ENCODE measurements at regions not wholly inside any gene's neighbourhood (a gene's known extent, or its start where the extent isn't known, plus 50 kb on each side); places are given as distances from the start of the nearest gene placed in this dataset.

DNA sequence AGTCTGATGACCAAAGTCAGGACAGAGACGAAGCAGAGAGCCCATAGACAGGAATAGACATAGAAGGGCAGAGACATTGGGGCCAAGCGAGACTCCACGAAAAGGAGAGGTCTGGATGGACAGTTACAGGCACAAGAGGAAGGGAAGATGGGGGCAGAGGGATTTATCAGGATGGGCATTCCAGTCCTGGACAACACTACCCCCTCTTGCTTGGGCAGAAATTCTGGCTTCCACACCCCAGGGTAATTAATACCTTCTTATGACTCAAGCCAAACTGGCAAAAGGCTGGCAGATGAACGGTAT, 82.2 kb upstream of the MAFB start:
- Histone ChIP-seq H3K27me3 (ENCODE audit: control insufficient read depth, insufficient read depth, low read length) (no peaks in the 10 kb centered on the region), H3K27ac (ENCODE audit: low read length) (no peak overlapping the region), H3K4me1 (ENCODE audit: control insufficient read depth, insufficient read depth, low read length) (no peaks in the 10 kb centered on the region), H3K36me3 (ENCODE audit: control insufficient read depth, insufficient read depth, low read length) (no peaks in the 10 kb centered on the region), H3K9me3 (ENCODE audit: control insufficient read depth, insufficient read depth, low read depth, low read length) (no peaks in the 10 kb centered on the region), H3K4me3 (ENCODE audit: low read depth in 2 of 2, low read length in 2 of 2) (no peak overlapping the region)
- ChIA-PET POLR2A (no interaction called here), CTCF (no interaction called here)
- intact Hi-C loops (cut with micrococcal nuclease; ENCODE audit: unreplicated experiment), result no loop called here
- TF ChIP-seq POLR2AphosphoS5 (IDR thresholded peaks at IDR 0.05; ENCODE audit: low read depth, low read length) (no peak), SIN3A (IDR thresholded peaks at IDR 0.05; ENCODE audit: borderline replicate concordance, insufficient read depth, low read depth, low read length) (no peak), TCF7L2 (IDR thresholded peaks at IDR 0.05; ENCODE audit: low read depth, low read length) (no peak), REST (IDR thresholded peaks at IDR 0.05; ENCODE audit: insufficient read depth in 1 of 2, low read depth in 2 of 2, low read length in 1 of 2) (no peak)
- TF ChIP-seq, protein P1, sequence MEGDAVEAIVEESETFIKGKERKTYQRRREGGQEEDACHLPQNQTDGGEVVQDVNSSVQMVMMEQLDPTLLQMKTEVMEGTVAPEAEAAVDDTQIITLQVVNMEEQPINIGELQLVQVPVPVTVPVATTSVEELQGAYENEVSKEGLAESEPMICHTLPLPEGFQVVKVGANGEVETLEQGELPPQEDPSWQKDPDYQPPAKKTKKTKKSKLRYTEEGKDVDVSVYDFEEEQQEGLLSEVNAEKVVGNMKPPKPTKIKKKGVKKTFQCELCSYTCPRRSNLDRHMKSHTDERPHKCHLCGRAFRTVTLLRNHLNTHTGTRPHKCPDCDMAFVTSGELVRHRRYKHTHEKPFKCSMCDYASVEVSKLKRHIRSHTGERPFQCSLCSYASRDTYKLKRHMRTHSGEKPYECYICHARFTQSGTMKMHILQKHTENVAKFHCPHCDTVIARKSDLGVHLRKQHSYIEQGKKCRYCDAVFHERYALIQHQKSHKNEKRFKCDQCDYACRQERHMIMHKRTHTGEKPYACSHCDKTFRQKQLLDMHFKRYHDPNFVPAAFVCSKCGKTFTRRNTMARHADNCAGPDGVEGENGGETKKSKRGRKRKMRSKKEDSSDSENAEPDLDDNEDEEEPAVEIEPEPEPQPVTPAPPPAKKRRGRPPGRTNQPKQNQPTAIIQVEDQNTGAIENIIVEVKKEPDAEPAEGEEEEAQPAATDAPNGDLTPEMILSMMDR (IDR thresholded peaks at IDR 0.05), result no peak
- in situ Hi-C loops (cut with HindIII; ENCODE audit: low pct_unique_long_range_greater_than_20kb, low sequenced_read_pairs), result no loop called here
- ATAC-seq (no peak), DNase-seq (ENCODE audit: low read depth, low spot score) (no peak)
- BruUV-seq (replicated peaks), result no TSS peak

GRCh38 chr20:40771848-40772511, 82.9 kb upstream of the MAFB start:
- CTCF ChIA-PET, result no interaction called here
- POLR2A ChIA-PET, result no interaction called here
- ATAC-seq, result no peak

More at GRCh38 chr20:40771848-40772511, 82.9 kb upstream of the MAFB start:
- H3K27me3 ChIP-seq (ENCODE audit: control insufficient read depth, insufficient read depth, low read length), result no peaks in the 10 kb centered on the region
- in situ Hi-C loops (cut with HindIII; ENCODE audit: low pct_unique_long_range_greater_than_20kb, low sequenced_read_pairs) (no loop called here), intact Hi-C loops (cut with micrococcal nuclease; ENCODE audit: unreplicated experiment) (no loop called here)
- no peaks in the 10 kb centered on the region for H3K36me3 ChIP-seq (ENCODE audit: control insufficient read depth, insufficient read depth, low read length)
- no peak overlapping the region for H3K4me3 ChIP-seq (ENCODE audit: low read depth in 2 of 2, low read length in 2 of 2)
- no peaks in the 10 kb centered on the region for H3K4me1 ChIP-seq (ENCODE audit: control insufficient read depth, insufficient read depth, low read length)
- H3K9me3 ChIP-seq (ENCODE audit: control insufficient read depth, insufficient read depth, low read depth, low read length), result no peaks in the 10 kb centered on the region
- no peak for DNase-seq (ENCODE audit: low read depth, low spot score)
- no TSS peak for BruUV-seq (replicated peaks)
- TF ChIP-seq REST (IDR thresholded peaks at IDR 0.05; ENCODE audit: insufficient read depth in 1 of 2, low read depth in 2 of 2, low read length in 1 of 2) (no peak), TCF7L2 (IDR thresholded peaks at IDR 0.05; ENCODE audit: low read depth, low read length) (no peak), SIN3A (IDR thresholded peaks at IDR 0.05; ENCODE audit: borderline replicate concordance, insufficient read depth, low read depth, low read length) (no peak), POLR2AphosphoS5 (IDR thresholded peaks at IDR 0.05; ENCODE audit: low read depth, low read length) (no peak)
- TF ChIP-seq, protein P1 (IDR thresholded peaks at IDR 0.05), result no peak
- H3K27ac ChIP-seq (ENCODE audit: low read length), result no peak overlapping the region

Measured in Panc1 (cell line).